ENCODE measurements at regions not wholly inside any gene's neighbourhood (a gene's known extent, or its start where the extent isn't known, plus 50 kb on each side); places are given as distances from the start of the nearest gene placed in this dataset.
A peak's percentile ranks its signal among the peaks of the same experiment; 100 is the strongest.

DNA sequence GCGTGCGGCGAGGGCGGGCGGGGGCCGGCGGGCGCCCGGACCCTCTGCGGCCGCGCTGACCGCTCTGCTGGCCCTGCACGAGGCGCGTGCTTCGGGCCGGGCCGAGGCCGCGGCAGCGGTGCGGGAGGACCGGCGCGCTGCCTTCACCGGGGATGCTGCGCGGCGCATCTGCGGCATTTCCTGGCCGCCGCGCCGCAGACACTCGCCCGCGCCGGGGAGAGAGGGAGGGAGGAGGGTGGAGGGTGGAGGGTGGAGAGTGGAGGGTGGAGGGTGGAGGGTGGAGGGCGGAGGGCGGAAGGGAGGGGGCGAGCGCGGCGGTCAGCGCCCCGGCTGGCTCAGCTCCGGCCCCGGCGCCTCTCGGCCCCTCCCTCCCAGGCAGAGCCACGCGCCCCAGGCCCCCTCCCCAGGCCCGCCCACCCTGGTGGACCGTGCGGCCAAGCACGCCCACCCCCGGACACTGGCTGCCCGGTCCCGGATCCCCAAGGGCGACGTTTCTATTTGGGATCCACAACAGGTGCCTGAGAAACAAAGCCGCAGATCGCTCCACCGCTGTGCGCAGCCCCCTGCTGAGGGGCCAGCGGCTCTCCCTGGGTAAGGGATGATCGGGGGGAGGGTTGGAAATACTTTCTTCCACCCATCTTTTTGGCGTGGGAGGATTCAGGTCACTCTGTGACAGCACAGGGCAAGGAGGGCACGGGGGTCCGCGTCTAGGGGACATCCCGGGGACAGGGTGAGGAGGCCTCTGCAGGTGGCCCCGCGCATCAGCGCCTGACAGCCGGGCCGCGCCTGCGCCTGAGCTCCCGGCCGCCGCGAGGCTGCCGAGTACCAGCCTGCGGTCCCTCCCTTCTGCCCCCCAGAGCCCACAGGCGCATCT is 111.2 kb upstream of the BEND6 start (continued):
- TF ChIP-seq CBX5 (IDR thresholded peaks at IDR 0.05; ENCODE audit: low read depth): 0 out of 2 replicates have a peak, but pooled peaks have one; percentile 32
- no peak for TF ChIP-seq TBL1XR1 (IDR thresholded peaks at IDR 0.05; ENCODE audit: low read depth, low read length)
- TF ChIP-seq LARP7 (IDR thresholded peaks at IDR 0.05): peak; percentile 73
- no peak for TF ChIP-seq WRNIP1 (IDR thresholded peaks at IDR 0.05; ENCODE audit: borderline replicate concordance, low read depth, low read length)
- TF ChIP-seq, protein P1, sequence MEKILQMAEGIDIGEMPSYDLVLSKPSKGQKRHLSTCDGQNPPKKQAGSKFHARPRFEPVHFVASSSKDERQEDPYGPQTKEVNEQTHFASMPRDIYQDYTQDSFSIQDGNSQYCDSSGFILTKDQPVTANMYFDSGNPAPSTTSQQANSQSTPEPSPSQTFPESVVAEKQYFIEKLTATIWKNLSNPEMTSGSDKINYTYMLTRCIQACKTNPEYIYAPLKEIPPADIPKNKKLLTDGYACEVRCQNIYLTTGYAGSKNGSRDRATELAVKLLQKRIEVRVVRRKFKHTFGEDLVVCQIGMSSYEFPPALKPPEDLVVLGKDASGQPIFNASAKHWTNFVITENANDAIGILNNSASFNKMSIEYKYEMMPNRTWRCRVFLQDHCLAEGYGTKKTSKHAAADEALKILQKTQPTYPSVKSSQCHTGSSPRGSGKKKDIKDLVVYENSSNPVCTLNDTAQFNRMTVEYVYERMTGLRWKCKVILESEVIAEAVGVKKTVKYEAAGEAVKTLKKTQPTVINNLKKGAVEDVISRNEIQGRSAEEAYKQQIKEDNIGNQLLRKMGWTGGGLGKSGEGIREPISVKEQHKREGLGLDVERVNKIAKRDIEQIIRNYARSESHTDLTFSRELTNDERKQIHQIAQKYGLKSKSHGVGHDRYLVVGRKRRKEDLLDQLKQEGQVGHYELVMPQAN (conservative IDR thresholded peaks at IDR 0.05): peak; percentile 33; the same call in 1 of the 2 replicates
- no peak for TF ChIP-seq TAF1 (IDR thresholded peaks at IDR 0.05; ENCODE audit: borderline replicate concordance, low read depth, low read length)
- TF ChIP-seq, protein P2, sequence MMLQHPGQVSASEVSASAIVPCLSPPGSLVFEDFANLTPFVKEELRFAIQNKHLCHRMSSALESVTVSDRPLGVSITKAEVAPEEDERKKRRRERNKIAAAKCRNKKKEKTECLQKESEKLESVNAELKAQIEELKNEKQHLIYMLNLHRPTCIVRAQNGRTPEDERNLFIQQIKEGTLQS (IDR thresholded peaks at IDR 0.05; ENCODE audit: borderline replicate concordance, extremely low read depth, low read depth, low read length): no peak
- peak; percentile 74 for TF ChIP-seq GATAD2B (conservative IDR thresholded peaks at IDR 0.05; ENCODE audit: low read depth)
- TF ChIP-seq, protein P3, sequence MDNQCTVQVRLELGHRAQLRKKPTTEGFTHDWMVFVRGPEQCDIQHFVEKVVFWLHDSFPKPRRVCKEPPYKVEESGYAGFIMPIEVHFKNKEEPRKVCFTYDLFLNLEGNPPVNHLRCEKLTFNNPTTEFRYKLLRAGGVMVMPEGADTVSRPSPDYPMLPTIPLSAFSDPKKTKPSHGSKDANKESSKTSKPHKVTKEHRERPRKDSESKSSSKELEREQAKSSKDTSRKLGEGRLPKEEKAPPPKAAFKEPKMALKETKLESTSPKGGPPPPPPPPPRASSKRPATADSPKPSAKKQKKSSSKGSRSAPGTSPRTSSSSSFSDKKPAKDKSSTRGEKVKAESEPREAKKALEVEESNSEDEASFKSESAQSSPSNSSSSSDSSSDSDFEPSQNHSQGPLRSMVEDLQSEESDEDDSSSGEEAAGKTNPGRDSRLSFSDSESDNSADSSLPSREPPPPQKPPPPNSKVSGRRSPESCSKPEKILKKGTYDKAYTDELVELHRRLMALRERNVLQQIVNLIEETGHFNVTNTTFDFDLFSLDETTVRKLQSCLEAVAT (IDR thresholded peaks at IDR 0.05): no peak
- no peak for TF ChIP-seq ASH2L (IDR thresholded peaks at IDR 0.05; ENCODE audit: borderline replicate concordance, low read depth)
- no peak for TF ChIP-seq RAD51 (IDR thresholded peaks at IDR 0.05)
- TF ChIP-seq HDAC2 (IDR thresholded peaks at IDR 0.05): no peak
- TF ChIP-seq, protein P4, sequence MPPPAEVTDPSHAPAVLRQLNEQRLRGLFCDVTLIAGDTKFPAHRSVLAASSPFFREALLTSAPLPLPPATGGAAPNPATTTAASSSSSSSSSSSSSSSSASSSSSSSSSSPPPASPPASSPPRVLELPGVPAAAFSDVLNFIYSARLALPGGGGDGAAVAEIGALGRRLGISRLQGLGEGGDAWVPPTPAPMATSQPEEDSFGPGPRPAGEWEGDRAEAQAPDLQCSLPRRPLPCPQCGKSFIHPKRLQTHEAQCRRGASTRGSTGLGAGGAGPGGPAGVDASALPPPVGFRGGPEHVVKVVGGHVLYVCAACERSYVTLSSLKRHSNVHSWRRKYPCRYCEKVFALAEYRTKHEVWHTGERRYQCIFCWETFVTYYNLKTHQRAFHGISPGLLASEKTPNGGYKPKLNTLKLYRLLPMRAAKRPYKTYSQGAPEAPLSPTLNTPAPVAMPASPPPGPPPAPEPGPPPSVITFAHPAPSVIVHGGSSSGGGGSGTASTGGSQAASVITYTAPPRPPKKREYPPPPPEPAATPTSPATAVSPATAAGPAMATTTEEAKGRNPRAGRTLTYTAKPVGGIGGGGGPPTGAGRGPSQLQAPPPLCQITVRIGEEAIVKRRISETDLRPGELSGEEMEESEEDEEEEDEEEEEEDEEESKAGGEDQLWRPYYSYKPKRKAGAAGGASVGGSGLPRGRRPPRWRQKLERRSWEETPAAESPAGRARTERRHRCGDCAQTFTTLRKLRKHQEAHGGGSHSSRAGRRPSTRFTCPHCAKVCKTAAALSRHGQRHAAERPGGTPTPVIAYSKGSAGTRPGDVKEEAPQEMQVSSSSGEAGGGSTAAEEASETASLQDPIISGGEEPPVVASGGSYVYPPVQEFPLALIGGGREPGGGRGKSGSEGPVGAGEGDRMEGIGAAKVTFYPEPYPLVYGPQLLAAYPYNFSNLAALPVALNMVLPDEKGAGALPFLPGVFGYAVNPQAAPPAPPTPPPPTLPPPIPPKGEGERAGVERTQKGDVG (CRISPR knock-in tag; IDR thresholded peaks at IDR 0.05): no peak
- no peak for TF ChIP-seq BRCA1 (IDR thresholded peaks at IDR 0.05; ENCODE audit: low read depth, low read length)
- TF ChIP-seq, protein P5, sequence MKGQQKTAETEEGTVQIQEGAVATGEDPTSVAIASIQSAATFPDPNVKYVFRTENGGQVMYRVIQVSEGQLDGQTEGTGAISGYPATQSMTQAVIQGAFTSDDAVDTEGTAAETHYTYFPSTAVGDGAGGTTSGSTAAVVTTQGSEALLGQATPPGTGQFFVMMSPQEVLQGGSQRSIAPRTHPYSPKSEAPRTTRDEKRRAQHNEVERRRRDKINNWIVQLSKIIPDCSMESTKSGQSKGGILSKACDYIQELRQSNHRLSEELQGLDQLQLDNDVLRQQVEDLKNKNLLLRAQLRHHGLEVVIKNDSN (IDR thresholded peaks at IDR 0.05; ENCODE audit: borderline replicate concordance, extremely low read length, insufficient read depth, low read depth, low read length): no peak
- no peak for TF ChIP-seq STAT3 (IDR thresholded peaks at IDR 0.05; ENCODE audit: low read depth, low read length)
- TF ChIP-seq SIX5 (IDR thresholded peaks at IDR 0.05; ENCODE audit: low read depth, low read length, severe bottlenecking): no peak
- TF ChIP-seq HDGF (IDR thresholded peaks at IDR 0.05): no peak
- TF ChIP-seq ZNF384 (IDR thresholded peaks at IDR 0.05; ENCODE audit: borderline replicate concordance, low read depth, low read length): no peak
- TF ChIP-seq RBBP5 (conservative IDR thresholded peaks at IDR 0.05): no peak; the same call in 1 of the 2 replicates
- no peak for TF ChIP-seq CHD4 (IDR thresholded peaks at IDR 0.05)
- no peak for TF ChIP-seq SMAD1 (IDR thresholded peaks at IDR 0.05; ENCODE audit: low read depth, partially characterized antibody)
- TF ChIP-seq ZNF217 (IDR thresholded peaks at IDR 0.05): 0 out of 2 replicates have a peak, but pooled peaks have one; percentile 17
